ENCODE measurements at regions not wholly inside any gene's neighbourhood (a gene's known extent, or its start where the extent isn't known, plus 50 kb on each side); places are given as distances from the start of the nearest gene placed in this dataset.

DNA sequence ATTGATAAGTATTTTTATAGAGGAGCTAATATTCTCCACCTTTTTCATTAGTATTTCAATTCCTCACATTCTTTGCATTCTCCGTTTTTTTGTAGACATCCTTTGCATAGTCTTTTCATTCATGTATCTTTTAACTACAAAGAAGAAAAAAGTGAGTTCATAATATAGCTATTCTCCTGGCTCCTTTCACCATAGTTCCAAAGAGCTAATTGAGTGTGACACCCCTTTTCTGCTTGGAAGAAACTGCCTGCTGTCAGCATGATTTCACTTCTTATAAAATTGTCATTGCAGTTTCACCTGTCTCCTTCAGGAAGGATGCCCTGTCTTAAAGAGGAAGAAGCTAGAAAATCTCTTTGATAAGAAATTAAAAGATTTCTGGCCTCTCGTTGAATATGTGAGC, 991.1 kb downstream of the KCNT2 start:
- DNase-seq = no peak

DNA sequence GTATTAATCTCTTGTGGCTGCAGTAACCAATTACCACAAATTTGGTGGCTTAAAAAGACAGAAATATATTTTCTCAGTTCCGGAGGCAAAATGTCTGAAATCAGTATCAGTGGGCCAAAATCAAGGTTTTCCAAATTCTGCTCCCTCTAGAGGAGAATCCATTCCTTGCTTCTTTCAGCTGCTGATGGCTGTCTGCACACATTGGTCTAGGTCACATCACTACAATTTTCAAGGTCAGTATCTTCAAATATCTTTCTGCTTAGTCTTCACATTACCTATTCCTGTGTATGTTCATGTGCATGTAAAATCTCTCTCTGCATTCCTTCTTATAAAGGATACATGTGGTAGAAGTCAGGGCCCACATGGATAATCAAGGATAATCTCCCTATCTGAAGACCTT, 999.4 kb downstream of the KCNT2 start:
- DNase-seq = no peak

DNA sequence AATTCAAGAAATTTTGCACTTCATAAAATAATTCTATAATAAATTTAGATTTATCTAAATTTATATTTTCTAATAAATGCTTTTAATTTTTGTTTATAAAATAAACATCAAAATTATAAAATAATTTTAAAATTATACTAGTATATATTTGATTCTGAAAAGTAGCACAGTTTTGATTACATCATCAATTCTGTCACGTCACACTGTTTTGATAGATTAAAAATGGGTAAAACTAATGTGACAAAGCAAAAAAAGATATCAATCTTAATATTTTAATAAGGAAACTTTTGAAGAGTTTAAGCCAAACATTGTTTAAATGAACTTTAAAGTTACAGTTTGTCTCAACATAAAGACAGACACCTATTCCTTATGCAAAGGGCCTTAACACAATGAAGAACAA, 1001.8 kb downstream of the KCNT2 start:
- DNase-seq = no peak

DNA sequence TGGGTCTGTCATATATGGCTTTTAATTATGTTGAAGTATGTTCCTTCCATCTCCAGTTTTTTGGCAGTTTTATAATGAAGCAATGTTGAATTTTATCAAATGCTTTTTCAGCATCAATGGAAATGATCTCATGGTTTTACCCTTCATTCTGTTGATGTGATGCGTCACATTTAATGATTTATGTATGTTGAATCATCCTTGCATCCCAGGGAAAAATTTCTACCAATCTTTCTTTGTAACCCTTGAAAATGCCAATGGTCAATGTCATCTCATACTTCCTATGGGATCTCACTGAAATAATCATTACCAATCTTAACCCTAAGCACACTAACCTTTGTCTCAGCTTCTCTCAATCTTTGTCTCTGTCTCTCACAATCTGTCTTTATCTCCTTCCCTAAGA, 1004.0 kb downstream of the KCNT2 start:
- DNase-seq = no peak

DNA sequence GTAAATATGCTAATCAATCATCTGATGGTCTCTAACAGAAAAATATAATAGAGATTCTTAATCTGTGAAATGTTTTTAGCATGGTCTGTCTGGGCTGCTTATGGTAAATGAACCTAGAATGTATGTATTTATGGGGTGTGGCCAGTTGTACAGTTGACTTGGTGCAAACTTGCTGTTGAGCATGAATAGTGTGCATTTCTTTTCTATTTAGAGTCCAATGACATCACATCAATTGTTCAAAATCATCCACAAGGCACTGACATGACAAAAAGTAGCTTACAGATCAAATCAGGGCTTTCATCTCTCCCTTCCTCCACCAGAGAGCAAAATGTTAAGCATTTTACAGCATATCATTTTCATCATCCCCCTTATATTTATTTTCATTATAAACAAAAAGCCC, 1010.3 kb downstream of the KCNT2 start:
- DNase-seq = no peak

DNA sequence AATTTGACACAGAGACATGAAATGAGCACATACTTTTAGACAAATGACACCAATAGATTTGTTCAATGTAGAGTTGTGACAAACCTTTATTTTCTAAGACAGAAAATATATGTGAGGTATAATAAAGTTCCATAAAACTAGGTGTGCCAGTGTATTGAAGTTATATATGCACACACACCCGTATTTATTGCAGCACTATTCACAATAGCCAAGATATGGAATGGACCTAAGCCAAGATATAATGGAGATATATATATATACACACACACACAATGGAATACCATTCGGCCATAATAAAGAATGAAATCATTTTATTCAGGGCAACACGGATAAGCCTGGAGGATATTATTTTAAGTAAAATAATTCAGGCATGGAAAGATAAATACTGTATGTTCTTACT, 1013.5 kb downstream of the KCNT2 start:
- DNase-seq = no peak

DNA sequence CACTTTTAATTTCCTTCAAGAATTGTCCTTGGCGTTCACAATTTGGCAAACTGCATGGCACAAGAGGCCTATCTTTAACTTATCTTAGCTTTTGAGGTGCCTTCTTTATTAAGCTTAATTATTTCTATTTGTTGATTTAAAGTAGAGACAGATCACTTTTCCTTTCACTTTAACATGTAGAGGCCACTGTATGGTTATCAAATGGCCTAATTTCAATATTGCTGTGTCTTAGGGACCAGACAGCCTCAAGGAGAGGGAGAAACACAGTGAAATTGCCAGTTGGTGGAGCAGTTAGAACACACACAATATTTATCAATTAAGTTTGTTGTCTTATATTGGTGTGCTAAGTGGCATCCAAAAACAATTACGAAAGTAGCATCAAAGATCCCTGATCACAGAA, 1013.9 kb downstream of the KCNT2 start:
- DNase-seq = no peak

DNA sequence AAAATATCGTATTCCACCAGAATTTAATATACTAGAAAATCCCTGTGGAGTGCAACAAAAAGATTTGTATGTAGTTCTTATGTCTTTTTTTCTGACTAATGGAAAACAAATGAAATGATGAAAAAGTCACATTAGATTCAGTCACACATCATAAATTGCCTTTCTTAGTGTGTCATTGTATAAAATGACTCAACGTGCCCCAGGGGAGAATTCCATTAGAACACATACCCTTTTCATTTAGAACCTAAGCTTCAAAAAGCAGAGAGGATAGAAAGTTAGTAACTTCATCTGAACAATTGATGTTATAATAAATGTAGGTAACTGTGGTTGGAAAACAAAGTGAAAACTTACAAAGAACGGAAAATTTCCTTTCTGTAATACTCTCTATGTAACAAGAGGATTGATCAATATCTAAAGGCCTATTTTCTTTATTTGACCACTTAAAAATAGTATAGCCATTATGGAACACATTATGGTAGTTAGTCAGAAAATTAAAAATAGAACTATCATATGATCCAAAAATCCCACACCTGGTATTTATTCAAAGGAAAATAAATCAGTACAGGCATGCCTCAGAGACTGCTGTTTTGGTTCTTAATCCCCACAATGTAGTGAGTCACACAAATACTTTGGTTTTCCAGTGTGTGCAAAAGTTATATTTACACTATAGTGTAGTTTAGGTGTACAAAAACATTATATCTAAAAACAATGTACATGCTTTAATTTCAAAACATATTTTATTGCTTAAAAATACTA, 1016.1 kb downstream of the KCNT2 start:
- no peak for DNase-seq

DNA sequence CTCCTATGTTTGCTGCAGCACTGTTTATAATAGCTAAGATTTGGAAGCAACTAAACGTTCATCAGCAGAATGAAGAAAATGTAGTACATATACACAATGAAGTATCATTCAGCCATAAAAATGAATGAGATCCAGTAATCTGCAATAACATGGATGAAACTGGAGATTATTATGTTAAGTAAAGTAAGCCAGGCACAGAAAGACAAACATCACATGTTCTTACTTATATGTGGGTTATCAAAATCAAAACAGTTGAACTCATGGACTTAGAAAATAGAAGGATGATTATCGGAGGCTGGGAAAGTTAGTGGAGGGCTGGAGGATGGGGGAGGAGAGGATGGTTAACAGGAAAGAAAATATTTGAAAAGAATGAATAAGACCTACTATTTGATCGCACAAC, 1017.6 kb downstream of the KCNT2 start:
- DNase-seq = no peak

DNA sequence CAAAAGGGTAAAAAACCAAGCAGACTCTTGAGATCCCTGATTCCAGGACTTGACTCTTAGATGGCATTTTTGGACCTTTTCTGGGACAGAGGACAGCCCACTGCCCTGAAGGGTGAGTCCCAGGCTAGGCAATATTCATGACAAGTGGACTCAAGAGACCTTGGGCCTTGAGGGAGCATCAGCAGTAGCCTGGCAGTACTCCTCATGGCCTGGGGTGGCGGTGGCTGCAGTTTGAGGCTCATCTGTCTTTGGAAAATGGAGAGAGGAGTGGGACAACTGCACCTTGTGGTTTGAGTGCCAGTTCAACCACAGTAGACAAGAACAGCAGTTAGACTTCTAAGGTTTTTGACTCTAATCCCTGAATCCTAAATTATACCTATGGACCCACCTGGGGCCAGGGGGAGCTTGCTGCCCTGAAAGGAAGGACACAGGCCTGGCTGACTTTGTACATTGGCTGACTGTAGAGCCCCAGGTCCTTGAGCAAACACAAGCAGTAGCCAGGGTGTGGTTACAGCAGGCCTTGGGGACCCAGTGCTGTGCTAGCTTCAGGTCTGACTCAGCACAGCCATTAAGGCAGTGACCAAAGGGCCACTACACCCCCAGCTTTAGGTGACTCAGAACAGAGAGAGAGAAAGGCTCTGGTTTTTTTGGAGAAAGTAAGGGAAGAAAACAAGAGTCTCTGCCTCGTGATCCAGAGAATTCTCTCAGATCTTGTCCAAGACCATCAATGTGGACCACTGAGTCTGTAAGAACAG, 1023.2 kb downstream of the KCNT2 start:
- no peak for DNase-seq

DNA sequence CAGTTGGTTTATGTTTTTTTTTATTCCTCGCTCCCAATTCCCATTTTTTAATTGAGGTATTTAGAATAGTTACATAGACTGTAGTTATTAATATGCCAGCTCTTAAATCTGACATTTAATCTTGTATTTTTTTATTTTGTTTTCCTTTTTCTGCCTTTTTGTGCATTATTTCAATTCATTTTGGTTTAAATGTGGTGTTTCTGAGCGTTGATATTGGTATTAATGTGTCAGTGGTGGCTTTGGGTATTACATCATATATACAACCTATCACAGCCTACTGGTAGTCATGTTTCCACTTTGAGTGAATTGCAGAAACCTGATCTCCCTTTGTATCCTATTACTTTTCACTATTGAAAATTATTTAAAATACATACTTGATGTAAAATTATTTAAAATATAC, 1027.3 kb downstream of the KCNT2 start:
- peak; percentile 8 for DNase-seq

DNA sequence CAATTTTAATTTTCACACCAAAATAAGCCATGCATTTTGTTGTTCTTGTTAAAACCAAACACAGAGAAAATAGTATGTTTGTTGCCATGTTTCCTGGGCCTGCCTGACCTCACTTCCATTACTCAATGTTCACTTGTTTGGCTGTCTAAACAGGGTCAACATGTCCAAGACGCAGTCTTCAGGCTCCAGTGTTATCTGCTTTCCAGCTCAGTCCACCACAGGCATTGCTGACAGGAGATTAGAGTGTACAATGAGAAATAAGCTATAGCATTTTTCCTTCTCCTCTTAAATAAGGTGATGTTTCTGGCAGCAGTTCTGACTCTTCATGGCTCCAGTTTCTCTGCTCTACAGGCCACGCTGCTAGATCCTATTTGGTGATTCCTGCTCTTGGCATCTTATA, 1030.5 kb downstream of the KCNT2 start:
- no peak for DNase-seq

DNA sequence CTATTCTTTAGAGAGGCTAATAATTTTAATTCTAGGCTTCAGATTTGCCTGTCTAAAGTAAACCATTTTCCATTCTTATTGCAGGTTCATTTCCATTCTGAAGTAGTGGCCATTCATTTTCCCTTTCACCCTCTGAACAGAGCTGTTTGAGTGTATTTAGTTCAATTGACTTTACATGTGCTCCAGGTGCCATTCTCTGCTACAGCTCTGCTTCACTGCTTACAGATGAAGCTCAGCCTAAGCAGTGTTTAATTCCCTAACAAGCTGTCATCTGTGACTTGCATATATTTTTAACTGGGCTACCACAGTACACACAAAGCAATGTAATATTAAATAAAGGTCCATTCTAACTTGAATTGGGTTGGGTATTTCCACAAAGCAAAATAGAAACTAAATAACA, 1031.6 kb downstream of the KCNT2 start:
- no peak for DNase-seq

DNA sequence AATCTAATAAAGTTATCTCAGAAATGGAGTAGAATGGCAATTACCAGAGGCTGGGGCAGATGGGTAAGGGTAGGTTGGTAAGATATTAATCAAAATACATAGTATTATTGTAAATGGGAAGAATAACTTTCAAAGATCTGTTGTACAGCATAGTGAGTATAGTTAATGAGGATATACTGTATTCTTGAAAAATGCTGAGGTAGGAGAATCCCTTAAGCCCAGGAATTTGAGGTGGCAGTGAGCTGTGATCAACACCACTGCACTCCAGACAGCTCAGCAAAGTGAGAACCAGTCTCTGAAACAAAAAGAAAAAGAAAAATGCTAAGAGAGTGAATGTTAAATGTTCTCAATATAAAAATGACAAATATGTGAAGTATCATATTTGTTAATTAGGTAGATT, 1033.7 kb downstream of the KCNT2 start:
- no peak for DNase-seq

DNA sequence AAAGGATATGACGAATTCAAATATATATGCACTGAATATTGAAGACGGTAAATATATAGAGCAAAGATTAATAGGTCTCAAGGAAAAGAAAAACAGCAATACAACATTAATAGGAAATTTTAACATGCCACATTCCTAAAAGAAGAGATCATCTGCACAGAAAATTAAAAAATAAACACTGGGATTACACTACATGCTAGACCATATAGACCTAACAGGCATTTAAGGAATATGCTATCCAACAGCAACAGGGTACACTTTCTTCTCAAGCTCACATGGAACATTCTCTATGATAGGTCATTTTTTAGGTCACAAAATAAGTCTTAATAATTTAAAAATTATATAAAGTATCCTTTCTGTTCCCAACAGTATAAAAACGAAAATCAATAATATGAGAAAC, 1038.3 kb downstream of the KCNT2 start:
- no peak for DNase-seq

DNA sequence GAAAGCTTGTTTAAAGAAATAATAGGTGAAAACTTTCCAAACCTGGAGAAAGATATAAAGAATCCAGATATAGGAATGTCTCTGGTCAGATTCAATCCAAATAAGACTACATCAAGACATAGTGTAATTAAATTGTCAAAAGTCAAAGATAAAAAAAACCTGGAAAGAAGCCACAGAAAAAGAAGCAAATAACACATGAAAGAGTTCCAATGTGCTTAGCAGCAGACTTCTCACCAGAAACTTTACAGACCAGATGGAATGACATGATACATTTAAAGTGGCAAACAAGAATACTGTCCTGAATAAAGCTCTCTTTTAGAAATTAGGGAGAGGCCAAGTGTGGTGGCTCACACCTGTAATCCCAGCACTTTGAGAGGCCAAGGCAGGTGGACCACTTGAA, 1039.9 kb downstream of the KCNT2 start:
- DNase-seq = no peak

DNA sequence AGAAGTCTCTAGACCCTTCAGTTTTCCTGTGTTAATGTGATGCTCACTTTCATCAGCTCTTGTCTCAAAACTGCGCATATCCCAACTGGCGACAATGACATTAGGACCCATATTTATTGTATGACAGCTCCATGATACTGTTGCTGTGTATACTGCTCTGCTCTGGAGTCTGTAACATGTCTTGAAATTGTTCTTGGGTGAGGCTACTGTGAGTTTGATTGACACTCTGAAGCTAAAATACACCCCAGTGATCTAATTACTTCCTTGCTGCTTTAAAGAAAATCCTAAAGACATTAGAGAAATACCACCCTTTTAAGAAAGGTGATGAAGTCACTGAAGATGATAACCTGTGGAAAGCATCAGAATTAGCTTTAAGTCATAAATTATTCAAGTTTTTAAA, 1046.2 kb downstream of the KCNT2 start:
- no peak for DNase-seq

DNA sequence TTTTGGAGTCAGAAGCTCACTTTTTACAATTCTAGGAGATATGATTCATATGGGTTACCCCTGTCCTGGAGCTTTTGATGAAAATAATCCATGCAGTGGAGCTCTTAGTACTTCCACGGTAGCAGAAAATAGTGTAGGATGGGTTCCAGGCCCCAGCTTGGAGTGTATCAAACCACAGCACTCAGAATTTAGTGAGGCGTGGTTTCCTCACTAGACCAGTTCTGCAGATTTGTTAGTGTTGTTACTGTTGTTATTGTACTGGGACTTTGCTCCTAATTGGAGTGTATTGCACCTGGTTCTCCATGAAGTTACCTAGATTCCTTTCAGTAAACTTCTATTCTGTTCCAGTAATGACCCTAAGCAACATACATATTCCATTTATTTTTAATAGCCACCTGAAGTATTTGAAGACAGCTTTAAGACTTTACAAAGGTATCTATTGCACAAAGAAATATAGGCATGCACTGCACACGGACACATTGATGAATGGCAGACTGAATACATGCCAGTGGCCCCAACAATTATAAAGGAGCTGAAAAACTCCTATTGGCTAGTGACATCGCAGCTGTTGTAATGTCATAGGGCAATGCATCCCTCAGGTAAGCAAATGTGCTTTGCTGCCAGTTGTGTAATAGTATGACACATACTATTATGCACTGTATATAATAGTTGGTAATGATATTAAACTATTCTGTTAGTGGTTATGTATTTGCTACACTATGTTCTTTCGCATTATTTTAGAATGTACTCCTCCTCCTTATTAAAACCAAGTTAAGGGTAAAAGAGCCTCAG, 1058.0 kb downstream of the KCNT2 start:
- no peak for DNase-seq

DNA sequence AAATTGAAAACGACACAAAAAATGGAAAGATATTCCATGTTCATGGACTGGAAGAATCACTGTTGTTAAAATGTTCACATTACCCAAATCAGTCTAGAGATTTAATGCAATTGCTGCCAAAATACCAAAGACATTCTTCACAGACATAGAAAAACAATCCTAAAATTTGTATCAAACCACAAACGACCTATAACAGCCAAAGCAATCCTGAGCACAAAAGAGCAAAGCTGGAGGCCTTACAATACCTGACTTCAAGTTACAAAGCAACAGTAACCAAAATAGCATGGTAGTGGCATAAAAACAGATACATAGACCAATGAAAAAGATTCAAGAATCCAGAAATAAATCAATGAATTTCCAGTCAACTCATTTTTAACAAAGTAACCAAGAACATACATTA, 1077.3 kb downstream of the KCNT2 start:
- no peak for DNase-seq

DNA sequence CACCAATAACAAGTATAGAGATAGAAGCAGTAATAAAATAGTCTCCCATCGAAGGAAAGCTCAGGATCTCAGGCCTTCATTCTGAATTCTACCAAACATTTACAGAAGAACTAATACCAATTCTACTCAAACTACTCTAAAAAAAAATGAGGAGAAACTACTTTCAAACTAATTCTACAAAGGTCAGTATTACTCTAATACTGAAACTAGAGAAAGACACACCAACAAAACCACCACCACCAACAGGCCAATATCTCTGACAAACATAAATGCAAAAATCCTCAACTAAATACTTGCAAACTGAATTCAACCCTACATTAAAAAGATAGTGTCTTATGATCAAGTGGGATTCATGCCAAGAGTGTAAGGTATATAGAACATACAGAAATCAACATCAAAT, 1078.4 kb downstream of the KCNT2 start:
- DNase-seq = no peak

DNA sequence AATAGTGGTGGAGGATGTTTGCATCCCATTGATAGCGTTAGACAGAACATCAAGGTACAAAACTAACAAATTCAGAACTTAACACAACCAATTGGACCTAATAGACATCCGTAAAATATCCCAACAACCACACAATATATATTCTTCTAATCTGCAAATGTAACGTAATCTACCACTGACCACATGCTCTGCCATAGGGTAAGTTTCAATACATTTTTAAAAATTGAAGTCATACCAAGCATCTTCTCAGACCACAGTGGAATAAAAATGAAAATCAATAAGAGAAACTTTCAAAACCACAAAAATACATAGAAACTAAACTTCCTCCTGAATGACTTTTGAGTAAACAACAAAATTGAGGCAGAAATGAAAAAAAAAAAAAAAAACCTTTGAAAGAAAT, 1087.5 kb downstream of the KCNT2 start:
- DNase-seq = no peak

DNA sequence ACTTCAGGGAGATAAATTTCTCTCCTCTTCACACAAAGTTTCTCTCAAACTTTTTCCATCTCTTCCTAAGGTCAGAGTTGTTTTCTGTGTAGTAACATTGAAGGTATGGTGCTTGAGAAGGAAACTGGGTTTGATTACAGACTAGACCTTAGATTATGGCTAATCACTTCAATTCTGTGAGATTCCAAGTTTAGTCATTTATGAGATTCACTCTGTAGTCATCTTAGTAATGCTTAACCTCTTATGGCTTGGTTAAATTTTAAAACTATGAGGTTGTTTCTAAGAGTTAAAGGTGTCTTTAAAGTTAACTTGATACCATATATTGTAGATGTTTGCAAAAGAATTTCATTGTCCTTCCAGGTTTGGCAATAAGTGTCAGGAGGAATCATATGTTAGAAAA, 1092.2 kb downstream of the KCNT2 start:
- DNase-seq = no peak

DNA sequence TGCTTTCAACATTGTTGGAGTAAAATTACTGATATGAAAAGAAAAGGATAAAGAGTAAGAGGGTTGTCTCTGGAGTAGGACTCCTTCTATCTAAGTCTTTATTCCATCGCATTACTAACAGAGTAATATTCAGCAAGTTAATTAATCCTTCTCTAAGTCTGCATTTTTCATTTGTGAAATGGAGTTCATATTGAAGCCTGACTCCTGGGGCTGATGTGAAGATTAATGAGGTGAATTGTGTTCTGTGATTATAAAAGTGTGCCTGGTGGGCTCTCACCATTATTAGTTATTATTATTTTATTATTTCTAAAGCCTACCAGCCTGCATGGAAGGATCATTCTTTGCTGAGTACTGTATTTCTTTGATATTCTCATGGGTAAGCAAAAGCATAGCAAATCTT, 1096.7 kb downstream of the KCNT2 start:
- DNase-seq = no peak

DNA sequence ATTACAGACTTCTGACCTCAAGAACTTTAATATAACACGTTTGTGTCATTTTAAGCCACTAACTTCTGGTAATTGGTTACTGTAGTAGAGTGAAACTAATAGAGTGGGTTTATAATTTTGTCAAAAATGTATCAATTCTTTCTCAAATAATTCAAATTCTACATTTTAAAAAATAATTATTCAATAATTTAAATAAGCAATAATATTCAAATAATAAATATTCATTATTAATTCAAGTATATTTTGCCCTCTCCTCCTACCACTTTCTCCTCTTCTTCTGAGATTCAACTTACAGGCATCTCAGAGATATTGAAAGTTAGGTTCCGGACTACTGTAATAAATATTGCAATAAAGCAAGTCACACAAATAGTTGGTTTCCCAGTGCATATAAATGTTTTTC, 1107.1 kb downstream of the KCNT2 start:
- DNase-seq = no peak

Data from RPMI8226 (cell line).